ENCODE measurements at regions not wholly inside any gene's neighbourhood (a gene's known extent, or its start where the extent isn't known, plus 50 kb on each side); places are given as distances from the start of the nearest gene placed in this dataset.

DNA sequence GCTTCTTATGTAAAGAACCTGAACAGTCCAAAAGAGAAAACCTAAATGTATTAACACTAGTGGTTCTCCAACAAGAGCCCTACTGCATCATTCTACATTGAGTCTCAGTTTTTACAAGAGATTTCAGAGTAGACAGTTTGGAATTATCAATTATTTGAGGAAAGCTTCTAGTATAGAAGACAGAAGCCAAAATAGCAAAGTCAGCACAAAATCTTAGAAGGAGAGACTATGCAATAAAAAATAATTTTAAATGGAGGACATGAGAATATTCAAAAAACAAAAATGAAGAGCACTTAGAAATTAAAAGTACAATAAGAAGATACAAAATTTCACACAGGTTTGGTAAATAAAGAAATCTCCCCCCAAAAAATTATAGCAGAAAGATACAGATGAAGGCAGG is 406.3 kb upstream of the USP15 start:
- TF ChIP-seq, protein P1, sequence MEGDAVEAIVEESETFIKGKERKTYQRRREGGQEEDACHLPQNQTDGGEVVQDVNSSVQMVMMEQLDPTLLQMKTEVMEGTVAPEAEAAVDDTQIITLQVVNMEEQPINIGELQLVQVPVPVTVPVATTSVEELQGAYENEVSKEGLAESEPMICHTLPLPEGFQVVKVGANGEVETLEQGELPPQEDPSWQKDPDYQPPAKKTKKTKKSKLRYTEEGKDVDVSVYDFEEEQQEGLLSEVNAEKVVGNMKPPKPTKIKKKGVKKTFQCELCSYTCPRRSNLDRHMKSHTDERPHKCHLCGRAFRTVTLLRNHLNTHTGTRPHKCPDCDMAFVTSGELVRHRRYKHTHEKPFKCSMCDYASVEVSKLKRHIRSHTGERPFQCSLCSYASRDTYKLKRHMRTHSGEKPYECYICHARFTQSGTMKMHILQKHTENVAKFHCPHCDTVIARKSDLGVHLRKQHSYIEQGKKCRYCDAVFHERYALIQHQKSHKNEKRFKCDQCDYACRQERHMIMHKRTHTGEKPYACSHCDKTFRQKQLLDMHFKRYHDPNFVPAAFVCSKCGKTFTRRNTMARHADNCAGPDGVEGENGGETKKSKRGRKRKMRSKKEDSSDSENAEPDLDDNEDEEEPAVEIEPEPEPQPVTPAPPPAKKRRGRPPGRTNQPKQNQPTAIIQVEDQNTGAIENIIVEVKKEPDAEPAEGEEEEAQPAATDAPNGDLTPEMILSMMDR (IDR thresholded peaks at IDR 0.05) = no peak
- no peak for TF ChIP-seq EP300 (IDR thresholded peaks at IDR 0.05)
- TF ChIP-seq POLR2AphosphoS5 (IDR thresholded peaks at IDR 0.05) = no peak
- TF ChIP-seq POLR2A (IDR thresholded peaks at IDR 0.05) = no peak
